Central memory CD8-positive, alpha-beta T cell (primary cell): ENCODE measurements at regions not wholly inside any gene's neighbourhood (a gene's known extent, or its start where the extent isn't known, plus 50 kb on each side); places are given as distances from the start of the nearest gene placed in this dataset.

Experiments used
- ATAC-seq: fragments of 150-1000 bp; cut with Tn5 transposase; replicated peaks from 2 replicates; pipeline ENCODE4 v1.10.0; 2022; ENCODE audit warnings: mild to moderate bottlenecking, moderate FRiP score, moderate number of reproducible peaks; ENCODE audit not compliant: poor library complexity, severe bottlenecking; ENCODE audit errors: extremely low read depth
- DNase-seq, 2 donors: peaks; one replicate each; pipeline ENCODE4 v3.0.0; 2021; ENCODE audit warnings: low spot score in 2 of 2
- H3K27ac Mint-ChIP-seq: one replicate; pipeline ENCODE4 v1.8.0; 2022; ENCODE audit warnings: low read depth, mild to moderate bottlenecking, moderate library complexity, mixed read lengths
- H3K27me3 Mint-ChIP-seq: one replicate; pipeline ENCODE4 v1.8.0; 2022; ENCODE audit warnings: mixed read lengths
- H3K36me3 Mint-ChIP-seq: one replicate; pipeline ENCODE4 v1.8.0; 2022; ENCODE audit warnings: mild to moderate bottlenecking, moderate library complexity, mixed read lengths; ENCODE audit not compliant: insufficient read depth
- H3K4me1 Mint-ChIP-seq: one replicate; pipeline ENCODE4 v1.8.0; 2022; ENCODE audit warnings: mixed read lengths
- H3K4me3 Mint-ChIP-seq: one replicate; pipeline ENCODE4 v1.8.0; 2022; ENCODE audit warnings: mild to moderate bottlenecking, moderate library complexity, mixed read lengths
- H3K9me3 Mint-ChIP-seq: one replicate; pipeline ENCODE4 v1.8.0; 2022; ENCODE audit warnings: mixed read lengths

GRCh38 chr2:43030551-43031307, 195.7 kb downstream of the ZFP36L2 start:
- H3K4me3 Mint-ChIP-seq = no peak overlapping the region
- H3K9me3 Mint-ChIP-seq = no peaks in the 10 kb centered on the region
- no peaks in the 10 kb centered on the region for H3K27me3 Mint-ChIP-seq
- no peaks in the 10 kb centered on the region for H3K36me3 Mint-ChIP-seq
- no peak overlapping the region for H3K27ac Mint-ChIP-seq
- DNase-seq (no peak), ATAC-seq (no peak)
- H3K4me1 Mint-ChIP-seq = no peaks in the 10 kb centered on the region

- Mint-ChIP-seq H3K9me3 (no peaks in the 10 kb centered on the region), H3K4me3 (no peak overlapping the region), H3K27me3 (no peaks in the 10 kb centered on the region), H3K36me3 (peaks cover 2% of the 10 kb centered on the region), H3K27ac (no peak overlapping the region), H3K4me1 (peaks cover 10% of the 10 kb centered on the region)
- ATAC-seq = no peak
- DNase-seq = no peak
These were observed 197.2 kb downstream of the ZFP36L2 start for GRCh38 chr2:43029186-43029585.

GRCh38 chr2:43028188-43028587, 198.2 kb downstream of the ZFP36L2 start:
- Mint-ChIP-seq H3K9me3 (no peaks in the 10 kb centered on the region), H3K4me3 (no peak overlapping the region), H3K4me1 (peaks cover 10% of the 10 kb centered on the region), H3K27ac (no peak overlapping the region), H3K27me3 (no peaks in the 10 kb centered on the region), H3K36me3 (peaks cover 2% of the 10 kb centered on the region)
- no peak for ATAC-seq
- no peak for DNase-seq

GRCh38 chr2:43027097-43027873, 199.1 kb downstream of the ZFP36L2 start:
- H3K27me3 Mint-ChIP-seq = no peaks in the 10 kb centered on the region
- no peak overlapping the region for H3K27ac Mint-ChIP-seq
- H3K4me1 Mint-ChIP-seq = peaks cover 10% of the 10 kb centered on the region
- H3K36me3 Mint-ChIP-seq = peaks cover 2% of the 10 kb centered on the region
- no peak for ATAC-seq
- no peak overlapping the region for H3K4me3 Mint-ChIP-seq
- no peak for DNase-seq
- peaks cover 4% of the 10 kb centered on the region for H3K9me3 Mint-ChIP-seq

GRCh38 chr2:43026426-43027096, 199.8 kb downstream of the ZFP36L2 start:
- peaks cover 8% of the 10 kb centered on the region for H3K9me3 Mint-ChIP-seq
- H3K27me3 Mint-ChIP-seq = no peaks in the 10 kb centered on the region
- no peak for ATAC-seq
- H3K36me3 Mint-ChIP-seq = peaks cover 2% of the 10 kb centered on the region
- H3K4me3 Mint-ChIP-seq = no peak overlapping the region
- H3K27ac Mint-ChIP-seq = no peak overlapping the region
- H3K4me1 Mint-ChIP-seq = peaks cover 10% of the 10 kb centered on the region
- no peak for DNase-seq

- Mint-ChIP-seq H3K36me3 (peaks cover 2% of the 10 kb centered on the region), H3K27me3 (no peaks in the 10 kb centered on the region), H3K27ac (no peak overlapping the region), H3K9me3 (peaks cover 8% of the 10 kb centered on the region), H3K4me3 (no peak overlapping the region), H3K4me1 (peaks cover 10% of the 10 kb centered on the region)
- DNase-seq = no peak
- ATAC-seq = no peak
These were observed 200.6 kb downstream of the ZFP36L2 start for GRCh38 chr2:43025709-43026295.

GRCh38 chr2:43024515-43025011, 201.8 kb downstream of the ZFP36L2 start:
- Mint-ChIP-seq H3K4me3 (no peak overlapping the region), H3K27me3 (no peaks in the 10 kb centered on the region), H3K9me3 (peaks cover 8% of the 10 kb centered on the region), H3K36me3 (peaks cover 2% of the 10 kb centered on the region), H3K4me1 (peaks cover 10% of the 10 kb centered on the region), H3K27ac (no peak overlapping the region)
- DNase-seq (no peak), ATAC-seq (no peak)

GRCh38 chr2:43023791-43024514, 202.5 kb downstream of the ZFP36L2 start:
- no peak for DNase-seq
- no peak overlapping the region for H3K27ac Mint-ChIP-seq

GRCh38 chr2:43022896-43023295, 203.5 kb downstream of the ZFP36L2 start:
- H3K27me3 Mint-ChIP-seq = no peaks in the 10 kb centered on the region
- peaks cover 2% of the 10 kb centered on the region for H3K36me3 Mint-ChIP-seq
- ATAC-seq (no peak), DNase-seq (no peak)
- peaks cover 8% of the 10 kb centered on the region for H3K9me3 Mint-ChIP-seq
- peaks cover 10% of the 10 kb centered on the region for H3K4me1 Mint-ChIP-seq
- H3K4me3 Mint-ChIP-seq = no peak overlapping the region
- H3K27ac Mint-ChIP-seq = no peak overlapping the region

More at GRCh38 chr2:43023791-43024514, 202.5 kb downstream of the ZFP36L2 start:
- Mint-ChIP-seq H3K4me3 (no peak overlapping the region), H3K36me3 (peaks cover 2% of the 10 kb centered on the region), H3K9me3 (peaks cover 8% of the 10 kb centered on the region), H3K27me3 (no peaks in the 10 kb centered on the region), H3K4me1 (peaks cover 10% of the 10 kb centered on the region)
- no peak for ATAC-seq

GRCh38 chr2:43021791-43022509, 204.5 kb downstream of the ZFP36L2 start:
- no peak for DNase-seq
- Mint-ChIP-seq H3K36me3 (peaks cover 2% of the 10 kb centered on the region), H3K4me1 (peaks cover 10% of the 10 kb centered on the region), H3K4me3 (no peak overlapping the region), H3K27me3 (no peaks in the 10 kb centered on the region), H3K27ac (no peak overlapping the region), H3K9me3 (peaks cover 8% of the 10 kb centered on the region)
- ATAC-seq = no peak

GRCh38 chr2:43020990-43021669, 205.3 kb downstream of the ZFP36L2 start:
- Mint-ChIP-seq H3K36me3 (peaks cover 2% of the 10 kb centered on the region), H3K27ac (no peak overlapping the region), H3K4me1 (peaks cover 10% of the 10 kb centered on the region), H3K4me3 (no peak overlapping the region), H3K9me3 (peaks cover 8% of the 10 kb centered on the region), H3K27me3 (no peaks in the 10 kb centered on the region)
- ATAC-seq (no peak), DNase-seq (no peak)
